ENCODE measurements at regions not wholly inside any gene's neighbourhood (a gene's known extent, or its start where the extent isn't known, plus 50 kb on each side); places are given as distances from the start of the nearest gene placed in this dataset.

- Histone ChIP-seq H3K4me1 (ENCODE audit: insufficient read depth, low read length) (no peaks in the 10 kb centered on the region), H3K27ac (ENCODE audit: low read depth, low read length) (no peak overlapping the region), H3K27me3 (ENCODE audit: insufficient read depth, low read length, poor library complexity, severe bottlenecking) (no peaks in the 10 kb centered on the region), H3K4me3 (ENCODE audit: low read length) (no peak overlapping the region), H3K9me3 (ENCODE audit: low read length) (no peaks in the 10 kb centered on the region), H3K36me3 (ENCODE audit: insufficient read depth, low read length) (no peaks in the 10 kb centered on the region)
- no peak for DNase-seq
- peaks cover 4 to 10% (median 6%) of the 10 kb centered on the region in 5 donors for H3K9me3 Mint-ChIP-seq
- no peaks in the 10 kb centered on the region for H3K4me1 Mint-ChIP-seq
- CTCF ChIA-PET = no interaction called here
- POLR2A ChIA-PET = no interaction called here
- no peak overlapping the region for H3K4me3 Mint-ChIP-seq
- no peak overlapping the region for H3K27ac Mint-ChIP-seq
- no peaks in the 10 kb centered on the region for H3K36me3 Mint-ChIP-seq
- H3K27me3 Mint-ChIP-seq = no peaks in the 10 kb centered on the region
These were observed 315.3 kb upstream of the PRICKLE1 start for GRCh38 chr12:42904683-42905418.

- Mint-ChIP-seq H3K27me3 (no peaks in the 10 kb centered on the region), H3K36me3 (no peaks in the 10 kb centered on the region), H3K9me3 (peaks cover 6 to 12% (median 6%) of the 10 kb centered on the region in 5 donors), H3K4me1 (no peaks in the 10 kb centered on the region), H3K27ac (no peak overlapping the region), H3K4me3 (no peak overlapping the region)
- no peaks in the 10 kb centered on the region for H3K36me3 ChIP-seq (ENCODE audit: insufficient read depth, low read length)
- no peak for DNase-seq
- no peaks in the 10 kb centered on the region for H3K27me3 ChIP-seq (ENCODE audit: insufficient read depth, low read length, poor library complexity, severe bottlenecking)
- CTCF ChIA-PET = no interaction called here
- no peaks in the 10 kb centered on the region for H3K4me1 ChIP-seq (ENCODE audit: insufficient read depth, low read length)
- H3K27ac ChIP-seq (ENCODE audit: low read depth, low read length) = no peak overlapping the region
- no peak overlapping the region for H3K4me3 ChIP-seq (ENCODE audit: low read length)
- H3K9me3 ChIP-seq (ENCODE audit: low read length) = no peaks in the 10 kb centered on the region
- POLR2A ChIA-PET = no interaction called here
These were observed 314.2 kb upstream of the PRICKLE1 start for GRCh38 chr12:42903736-42904135.

GRCh38 chr12:42902001-42902400, 312.5 kb upstream of the PRICKLE1 start:
- ChIA-PET CTCF (no interaction called here), POLR2A (no interaction called here)
- Histone ChIP-seq H3K9me3 (ENCODE audit: low read length) (no peaks in the 10 kb centered on the region), H3K4me1 (ENCODE audit: insufficient read depth, low read length) (no peaks in the 10 kb centered on the region), H3K27ac (ENCODE audit: low read depth, low read length) (no peak overlapping the region), H3K4me3 (ENCODE audit: low read length) (no peak overlapping the region), H3K27me3 (ENCODE audit: insufficient read depth, low read length, poor library complexity, severe bottlenecking) (no peaks in the 10 kb centered on the region), H3K36me3 (ENCODE audit: insufficient read depth, low read length) (no peaks in the 10 kb centered on the region)
- H3K4me3 Mint-ChIP-seq = no peak overlapping the region
- peaks cover 5 to 13% (median 11%) of the 10 kb centered on the region in 5 donors for H3K9me3 Mint-ChIP-seq
- H3K4me1 Mint-ChIP-seq = no peaks in the 10 kb centered on the region
- no peak for DNase-seq
- H3K27ac Mint-ChIP-seq = no peak overlapping the region
- no peaks in the 10 kb centered on the region for H3K36me3 Mint-ChIP-seq
- no peaks in the 10 kb centered on the region for H3K27me3 Mint-ChIP-seq

- H3K27me3 Mint-ChIP-seq = no peaks in the 10 kb centered on the region
- no peaks in the 10 kb centered on the region for H3K4me1 ChIP-seq (ENCODE audit: insufficient read depth, low read length)
- no peak overlapping the region for H3K27ac ChIP-seq (ENCODE audit: low read depth, low read length)
- no peak overlapping the region for H3K4me3 ChIP-seq (ENCODE audit: low read length)
- no peak for DNase-seq
- H3K36me3 ChIP-seq (ENCODE audit: insufficient read depth, low read length) = no peaks in the 10 kb centered on the region
- H3K9me3 ChIP-seq (ENCODE audit: low read length) = no peaks in the 10 kb centered on the region
- CTCF ChIA-PET = no interaction called here
- H3K36me3 Mint-ChIP-seq = no peaks in the 10 kb centered on the region
- peaks cover 0 to 14% (median 6%) of the 10 kb centered on the region in 5 donors for H3K9me3 Mint-ChIP-seq
- H3K27me3 ChIP-seq (ENCODE audit: insufficient read depth, low read length, poor library complexity, severe bottlenecking) = no peaks in the 10 kb centered on the region
- no peak overlapping the region for H3K4me3 Mint-ChIP-seq
- H3K27ac Mint-ChIP-seq = no peak overlapping the region
- POLR2A ChIA-PET = no interaction called here
- H3K4me1 Mint-ChIP-seq = no peaks in the 10 kb centered on the region
These were observed 304.3 kb upstream of the PRICKLE1 start for GRCh38 chr12:42893803-42894202.

DNA sequence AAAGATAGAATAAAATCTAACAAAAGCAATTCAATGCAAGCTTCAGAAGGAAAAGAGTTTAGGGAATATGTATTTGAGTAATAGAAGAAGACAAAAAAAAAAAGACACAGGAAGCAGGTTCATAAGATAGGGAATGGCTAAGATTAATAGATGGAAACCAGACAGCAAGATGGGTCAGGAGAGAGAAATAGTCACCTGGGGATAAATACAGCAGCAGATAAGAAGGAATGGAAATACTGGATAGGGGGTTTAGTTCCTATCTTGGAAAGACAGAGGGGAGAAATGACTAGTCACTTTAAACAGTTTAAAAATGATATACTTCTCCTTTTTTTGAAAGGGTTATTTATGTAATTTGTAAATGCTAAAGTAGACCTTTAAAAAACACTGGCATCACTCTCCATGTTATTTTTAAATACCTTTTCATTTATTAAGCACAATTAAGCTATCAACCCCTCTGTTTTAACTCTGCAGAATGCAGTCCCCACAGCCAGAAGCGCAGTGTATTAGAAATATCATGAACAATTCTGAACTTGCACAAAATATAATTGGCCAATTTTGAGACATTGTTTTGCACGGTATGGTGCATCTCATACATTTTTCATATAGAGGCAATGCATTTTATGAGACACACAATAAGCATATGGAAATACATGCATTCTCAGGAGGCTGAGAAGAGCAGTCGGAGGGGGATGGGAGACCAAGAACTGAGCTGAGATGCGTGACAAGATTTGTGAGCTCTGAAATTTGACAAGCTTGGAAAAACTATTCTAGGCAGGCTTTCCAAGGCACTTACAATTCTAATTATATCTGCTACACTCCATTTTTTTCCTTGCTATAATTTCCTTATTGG, 303.4 kb upstream of the PRICKLE1 start:
- DNase-seq = no peak
- Histone ChIP-seq H3K27me3 (ENCODE audit: insufficient read depth, low read length, poor library complexity, severe bottlenecking) (no peaks in the 10 kb centered on the region), H3K9me3 (ENCODE audit: low read length) (no peaks in the 10 kb centered on the region), H3K4me3 (ENCODE audit: low read length) (no peak overlapping the region), H3K36me3 (ENCODE audit: insufficient read depth, low read length) (no peaks in the 10 kb centered on the region), H3K27ac (ENCODE audit: low read depth, low read length) (no peak overlapping the region), H3K4me1 (ENCODE audit: insufficient read depth, low read length) (no peaks in the 10 kb centered on the region)
- Mint-ChIP-seq H3K36me3 (no peaks in the 10 kb centered on the region), H3K4me1 (no peaks in the 10 kb centered on the region), H3K27me3 (no peaks in the 10 kb centered on the region), H3K9me3 (peaks cover 0 to 14% (median 5%) of the 10 kb centered on the region in 5 donors), H3K4me3 (no peak overlapping the region), H3K27ac (no peak overlapping the region)
- POLR2A ChIA-PET = no interaction called here
- CTCF ChIA-PET = no interaction called here

GRCh38 chr12:42887657-42888056, 298.1 kb upstream of the PRICKLE1 start:
- no peaks in the 10 kb centered on the region for H3K9me3 ChIP-seq (ENCODE audit: low read length)
- H3K27me3 ChIP-seq (ENCODE audit: insufficient read depth, low read length, poor library complexity, severe bottlenecking) = no peaks in the 10 kb centered on the region
- no peak overlapping the region for H3K27ac Mint-ChIP-seq
- H3K4me1 Mint-ChIP-seq = no peaks in the 10 kb centered on the region
- no peak overlapping the region for H3K4me3 Mint-ChIP-seq
- no peaks in the 10 kb centered on the region for H3K36me3 Mint-ChIP-seq
- no peak overlapping the region for H3K27ac ChIP-seq (ENCODE audit: low read depth, low read length)
- no peaks in the 10 kb centered on the region for H3K36me3 ChIP-seq (ENCODE audit: insufficient read depth, low read length)
- peaks cover 0 to 20% (median 5%) of the 10 kb centered on the region in 5 donors for H3K9me3 Mint-ChIP-seq
- H3K4me3 ChIP-seq (ENCODE audit: low read length) = no peak overlapping the region
- no peak for DNase-seq
- ChIA-PET POLR2A (no interaction called here), CTCF (no interaction called here)
- H3K4me1 ChIP-seq (ENCODE audit: insufficient read depth, low read length) = no peaks in the 10 kb centered on the region
- H3K27me3 Mint-ChIP-seq = peaks cover 0 to 2% of the 10 kb centered on the region in 2 donors

DNA sequence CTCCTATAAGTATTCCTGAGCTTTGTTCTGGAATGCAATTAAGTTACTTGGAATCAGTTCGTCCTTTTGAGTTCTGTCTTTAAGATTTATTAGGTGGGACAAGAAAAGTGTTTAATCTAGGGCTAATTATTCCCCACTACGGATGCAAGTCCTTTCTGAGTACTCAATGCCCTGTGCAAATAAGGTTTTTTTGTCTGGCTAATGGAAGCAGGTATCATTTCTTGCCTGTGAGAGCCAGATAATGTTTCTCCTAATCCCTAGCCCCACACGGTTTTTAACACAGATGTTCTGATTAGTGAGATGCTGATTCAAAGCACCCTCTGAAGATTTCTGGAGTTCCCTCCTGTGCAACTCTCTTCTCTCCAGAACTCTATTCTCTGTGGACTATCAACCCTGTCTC, 296.6 kb upstream of the PRICKLE1 start:
- Histone ChIP-seq H3K36me3 (ENCODE audit: insufficient read depth, low read length) (no peaks in the 10 kb centered on the region), H3K27me3 (ENCODE audit: insufficient read depth, low read length, poor library complexity, severe bottlenecking) (no peaks in the 10 kb centered on the region), H3K9me3 (ENCODE audit: low read length) (no peaks in the 10 kb centered on the region), H3K4me1 (ENCODE audit: insufficient read depth, low read length) (no peaks in the 10 kb centered on the region), H3K4me3 (ENCODE audit: low read length) (no peak overlapping the region), H3K27ac (ENCODE audit: low read depth, low read length) (no peak overlapping the region)
- DNase-seq = no peak
- Mint-ChIP-seq H3K4me1 (no peaks in the 10 kb centered on the region), H3K27ac (no peak overlapping the region), H3K36me3 (no peaks in the 10 kb centered on the region), H3K27me3 (peaks cover 0 to 2% of the 10 kb centered on the region in 2 donors), H3K4me3 (no peak overlapping the region), H3K9me3 (peaks cover 3 to 18% (median 6%) of the 10 kb centered on the region in 5 donors)
- CTCF ChIA-PET = no interaction called here
- POLR2A ChIA-PET = no interaction called here

- Histone ChIP-seq H3K4me1 (ENCODE audit: insufficient read depth, low read length) (no peaks in the 10 kb centered on the region), H3K36me3 (ENCODE audit: insufficient read depth, low read length) (no peaks in the 10 kb centered on the region), H3K9me3 (ENCODE audit: low read length) (no peaks in the 10 kb centered on the region), H3K27ac (ENCODE audit: low read depth, low read length) (no peak overlapping the region), H3K27me3 (ENCODE audit: insufficient read depth, low read length, poor library complexity, severe bottlenecking) (no peaks in the 10 kb centered on the region), H3K4me3 (ENCODE audit: low read length) (no peak overlapping the region)
- no peak overlapping the region for H3K27ac Mint-ChIP-seq
- DNase-seq = no peak
- H3K9me3 Mint-ChIP-seq = peaks cover 5 to 19% (median 7%) of the 10 kb centered on the region in 5 donors
- ChIA-PET CTCF (no interaction called here), POLR2A (no interaction called here)
- peaks cover 0 to 2% of the 10 kb centered on the region in 2 donors for H3K27me3 Mint-ChIP-seq
- H3K36me3 Mint-ChIP-seq = no peaks in the 10 kb centered on the region
- H3K4me3 Mint-ChIP-seq = no peak overlapping the region
- H3K4me1 Mint-ChIP-seq = no peaks in the 10 kb centered on the region
These were observed 296.1 kb upstream of the PRICKLE1 start for GRCh38 chr12:42885677-42886076.
